GM19395 (cell line): ENCODE measurements at regions not wholly inside any gene's neighbourhood (a gene's known extent, or its start where the extent isn't known, plus 50 kb on each side); places are given as distances from the start of the nearest gene placed in this dataset.

Experiments used
- ATAC-seq: cut with Tn5 transposase; IDR thresholded peaks from one replicate; pipeline ENCODE4 v1.9.1; 2021; ENCODE audit warnings: mild to moderate bottlenecking, moderate library complexity; ENCODE audit not compliant: unreplicated experiment

DNA sequence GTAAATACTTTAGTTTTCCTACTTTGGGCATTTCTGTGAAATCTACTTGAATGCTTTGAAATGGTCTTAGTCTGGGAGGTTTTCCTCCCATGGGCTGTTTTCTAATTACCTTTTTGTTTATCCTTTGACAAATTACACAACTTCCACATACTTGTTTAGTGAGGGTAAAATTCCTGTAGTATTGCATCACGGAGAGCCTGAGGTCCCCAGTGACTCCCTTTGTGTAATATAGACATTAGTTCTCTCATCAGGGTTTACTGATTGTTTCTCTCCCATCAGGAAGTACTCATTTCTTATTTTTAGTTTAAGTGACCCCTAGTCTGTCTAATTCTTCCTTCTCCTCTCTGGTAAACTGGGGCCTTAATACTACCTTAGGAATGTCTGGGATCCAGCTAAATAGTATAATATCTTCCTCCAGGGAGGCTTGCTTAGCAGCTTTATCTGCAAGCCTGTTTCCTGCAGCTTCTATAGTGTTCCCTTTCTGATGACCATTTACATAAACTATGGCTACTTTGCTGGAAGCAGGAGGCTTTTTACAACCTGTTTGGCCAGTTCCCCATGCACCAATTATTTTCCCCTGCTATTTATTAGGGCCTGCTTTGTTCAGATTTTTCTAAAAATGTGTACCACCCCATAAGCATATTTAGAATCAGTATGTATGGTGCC is 87.2 kb upstream of the XCR1 start:
- ATAC-seq = no peak

DNA sequence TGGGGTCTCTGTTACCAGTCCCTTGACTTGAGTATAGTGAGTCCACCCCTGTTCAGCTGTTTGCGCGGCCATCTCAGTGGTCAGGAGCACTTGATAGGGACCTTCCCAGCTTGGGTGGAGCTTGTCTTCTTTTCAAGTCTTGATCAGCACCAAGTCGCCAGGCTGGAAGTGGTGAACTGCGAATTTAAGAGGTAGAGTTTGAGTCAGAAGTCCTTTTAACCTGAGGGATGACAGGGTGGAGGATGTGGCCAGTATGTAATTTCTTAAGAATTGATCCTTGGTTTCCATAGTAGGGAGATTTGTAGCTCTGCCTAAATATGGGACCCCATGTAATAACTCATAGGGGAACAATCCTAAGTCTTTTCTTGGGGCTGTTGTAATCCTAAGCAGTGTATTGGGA is 86.3 kb upstream of the XCR1 start:
- ATAC-seq = no peak

DNA sequence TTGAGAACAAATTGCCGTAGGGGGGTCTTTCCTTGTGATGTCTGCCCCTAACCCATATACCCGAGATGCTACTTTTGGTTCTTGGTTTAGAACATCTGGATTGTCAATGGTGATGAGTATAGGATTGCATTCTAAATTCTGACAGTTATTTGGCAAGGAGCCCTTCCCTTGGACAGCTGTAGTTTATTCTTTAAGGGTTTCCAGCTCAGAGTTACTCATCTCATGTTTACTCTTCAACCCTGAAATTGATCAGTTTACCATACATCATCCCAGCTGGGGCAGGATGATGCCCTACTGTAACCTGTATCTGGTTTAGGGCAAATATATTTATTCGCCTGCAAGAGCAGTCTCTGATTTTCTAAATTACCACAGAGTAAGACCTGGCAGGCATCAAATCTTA is 85.7 kb upstream of the XCR1 start:
- no peak for ATAC-seq

DNA sequence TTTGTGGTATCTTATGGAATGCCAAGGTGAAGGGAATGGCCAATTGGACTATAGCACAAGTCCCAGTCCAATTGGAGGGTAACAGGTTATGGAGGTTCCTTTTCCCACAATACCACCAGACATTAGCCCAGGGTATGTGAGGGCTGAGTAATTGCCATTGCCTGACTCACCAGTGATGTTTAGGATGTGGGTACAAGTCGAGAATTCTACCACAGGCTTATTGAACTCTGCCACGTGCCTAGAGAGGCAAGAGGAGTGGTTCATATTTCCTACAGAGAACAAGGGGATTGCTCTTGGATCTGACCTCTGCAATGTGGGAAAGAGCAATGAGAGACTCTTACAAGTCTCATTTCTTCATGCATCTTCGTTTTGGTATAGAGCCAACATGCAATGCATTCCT is 85.0 kb upstream of the XCR1 start:
- no peak for ATAC-seq

DNA sequence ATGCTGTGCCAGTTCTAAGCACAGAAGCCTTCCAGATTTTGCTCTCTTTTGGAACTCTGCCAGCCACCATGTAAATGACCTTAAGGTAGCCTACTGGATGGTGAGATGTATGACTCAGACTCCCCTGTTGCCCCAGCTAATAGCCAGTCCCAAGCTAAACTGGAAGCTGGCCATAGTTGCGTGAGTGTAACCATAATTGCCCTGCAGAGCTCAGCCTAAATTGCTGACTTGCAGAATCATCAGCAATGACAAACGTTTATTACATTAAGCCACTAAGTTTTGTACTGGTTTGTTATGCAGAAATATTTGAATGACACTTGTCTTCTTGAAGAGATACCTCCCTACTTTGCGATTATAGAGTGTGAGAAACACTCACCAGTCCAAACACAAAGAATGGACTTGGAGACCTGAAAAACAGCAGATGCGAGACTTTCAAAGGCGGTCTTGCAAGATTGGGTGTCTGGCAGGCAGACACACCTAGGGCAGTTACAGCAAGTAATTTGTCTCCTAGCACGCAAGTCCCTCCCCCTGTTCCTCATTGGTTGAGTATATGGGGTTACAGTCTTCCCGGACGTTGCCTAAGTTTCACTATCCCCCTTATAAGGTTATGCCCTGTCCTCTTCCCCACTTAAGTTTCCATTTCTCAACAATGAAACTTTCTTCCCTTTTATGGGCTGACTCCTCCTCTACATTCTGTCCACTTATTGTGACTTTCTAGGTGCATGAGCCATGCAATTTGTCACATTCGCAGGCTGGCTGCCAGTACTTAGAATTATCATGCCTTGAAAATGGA is 83.6 kb upstream of the XCR1 start:
- ATAC-seq = peak; percentile 82

DNA sequence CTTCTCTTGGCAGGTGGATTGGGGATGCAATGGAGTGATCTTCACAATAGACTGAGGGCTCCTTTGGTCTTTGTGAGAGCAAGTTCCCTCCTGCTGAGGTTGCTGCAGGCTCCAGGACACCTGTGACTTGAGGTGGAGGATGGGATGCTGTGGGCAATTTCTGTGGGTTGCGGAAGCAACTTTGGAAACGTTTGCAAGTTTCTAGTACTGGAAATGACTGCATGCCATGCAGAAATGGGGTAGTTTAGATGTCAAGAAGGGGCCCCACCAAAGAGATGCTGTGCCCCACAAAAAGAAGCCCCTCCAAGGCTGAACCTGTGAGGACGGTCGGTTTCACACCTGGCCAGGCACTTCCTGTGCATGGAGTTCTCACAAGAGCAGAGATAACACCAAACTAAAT is 80.4 kb upstream of the XCR1 start:
- ATAC-seq = no peak

DNA sequence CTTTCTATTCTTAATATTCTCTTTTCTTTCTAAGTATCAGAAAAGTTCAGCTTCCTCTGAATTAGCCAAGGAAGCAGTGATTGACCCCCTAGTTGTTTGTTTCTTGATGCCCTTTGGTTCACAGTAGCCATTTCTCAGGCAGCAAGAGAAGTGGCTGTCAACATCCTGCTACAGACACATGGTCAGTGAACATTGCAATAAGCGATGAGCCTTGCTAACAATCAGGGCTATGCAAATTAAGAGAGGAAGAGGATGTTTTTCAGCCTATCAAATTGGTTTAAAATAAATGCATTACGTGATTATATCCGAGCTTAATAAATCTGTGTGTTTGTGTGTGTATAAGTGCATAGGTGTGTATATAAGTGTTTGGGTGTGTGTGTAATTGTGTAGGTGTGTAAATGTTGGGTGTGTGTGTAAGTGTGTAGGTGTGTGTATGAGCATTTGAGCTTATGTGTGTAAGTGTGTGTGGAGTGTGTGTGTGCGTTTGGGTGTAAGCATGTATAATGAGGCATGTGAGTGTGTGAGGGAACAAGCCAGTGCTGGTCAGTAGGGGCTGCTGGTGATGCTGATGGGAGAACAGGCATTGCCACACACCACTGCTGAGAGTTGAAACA is 78.1 kb upstream of the XCR1 start:
- no peak for ATAC-seq

DNA sequence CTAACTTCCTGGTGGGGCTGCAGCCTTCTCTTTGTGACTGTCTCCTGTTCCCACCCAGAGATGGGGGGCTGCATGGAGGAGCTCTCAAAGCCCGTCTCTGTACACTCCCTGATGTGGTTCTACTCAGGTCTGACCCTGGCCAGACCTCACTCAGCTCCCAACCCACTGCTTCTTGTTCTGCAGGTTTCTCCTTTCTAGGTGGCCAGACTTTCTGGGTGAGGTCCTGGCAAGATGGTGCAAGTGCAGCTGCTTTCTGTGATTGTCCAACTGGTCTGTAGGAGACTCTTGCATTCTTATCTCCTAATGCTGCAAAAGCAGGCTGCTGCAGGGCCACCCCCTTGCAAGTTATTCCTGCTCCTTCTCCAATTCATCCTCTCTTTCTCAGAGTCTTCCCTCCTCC is 77.4 kb upstream of the XCR1 start:
- no peak for ATAC-seq

DNA sequence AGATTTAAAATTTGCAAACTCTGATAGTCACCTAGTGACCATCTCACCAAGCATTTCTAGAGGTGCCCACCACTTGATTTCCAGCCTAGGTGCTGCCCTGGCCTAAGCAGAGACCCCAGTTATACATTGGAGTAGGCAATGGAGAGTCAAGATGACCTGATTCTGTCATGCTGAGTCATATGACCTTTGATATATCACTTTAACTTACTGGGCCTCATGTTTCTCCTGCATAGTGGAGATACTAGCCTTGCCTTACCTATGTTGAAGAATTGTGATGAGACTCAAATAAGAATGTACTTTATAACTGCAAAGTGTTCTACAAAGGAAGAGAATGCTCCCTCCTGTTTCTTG is 75.5 kb upstream of the XCR1 start:
- ATAC-seq = no peak

DNA sequence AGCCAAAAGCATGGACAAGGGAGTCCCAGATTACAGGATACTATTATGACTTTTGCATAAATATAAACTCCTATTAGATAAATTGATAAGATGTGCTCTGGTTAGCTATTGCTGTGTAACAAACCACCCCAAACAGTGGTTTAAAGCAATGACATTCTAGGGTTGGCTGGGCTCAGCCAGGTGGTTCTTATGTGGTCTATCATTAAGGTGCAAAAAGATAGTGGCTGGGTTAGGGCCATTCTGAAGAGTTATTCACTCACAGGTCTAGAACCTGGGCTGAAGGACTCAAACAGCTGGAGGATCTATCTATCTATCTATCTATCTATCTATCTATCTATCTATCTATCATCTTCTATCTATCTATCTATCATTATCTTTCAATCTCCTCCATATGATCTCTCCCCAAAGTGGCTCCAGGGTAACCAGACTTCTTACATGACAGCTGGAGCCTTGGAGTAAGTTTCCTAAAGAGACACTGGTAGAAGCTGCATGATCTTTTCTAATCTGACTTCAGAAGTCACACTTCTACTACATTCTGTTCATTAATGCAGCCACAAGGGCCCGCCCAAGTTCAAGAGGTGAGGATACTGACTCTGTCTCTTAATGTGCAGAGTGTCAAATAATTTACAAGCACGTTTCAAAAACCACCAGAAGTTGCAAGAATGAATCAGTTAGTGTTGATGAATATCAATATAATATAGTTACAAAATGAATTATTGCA is 74.9 kb upstream of the XCR1 start:
- ATAC-seq = no peak

DNA sequence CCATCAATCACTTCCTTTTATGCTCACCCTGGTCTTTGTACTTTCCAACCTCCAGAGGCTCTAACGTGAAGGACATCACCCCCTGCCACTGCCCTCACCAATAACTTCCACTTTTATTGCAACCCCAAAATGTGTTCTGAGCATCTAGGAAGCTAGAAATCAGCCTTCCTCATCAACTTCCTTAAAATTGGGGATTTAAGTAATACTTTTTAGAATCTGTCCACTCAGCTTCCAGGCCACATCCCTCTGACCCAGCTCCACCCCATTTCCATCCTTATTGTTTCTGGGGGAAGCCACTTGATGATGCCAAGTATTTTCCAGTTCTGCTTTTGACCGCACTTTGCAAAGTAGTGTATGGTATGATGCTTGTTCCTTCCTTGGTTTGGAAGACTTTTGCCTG is 73.5 kb upstream of the XCR1 start:
- ATAC-seq = no peak

DNA sequence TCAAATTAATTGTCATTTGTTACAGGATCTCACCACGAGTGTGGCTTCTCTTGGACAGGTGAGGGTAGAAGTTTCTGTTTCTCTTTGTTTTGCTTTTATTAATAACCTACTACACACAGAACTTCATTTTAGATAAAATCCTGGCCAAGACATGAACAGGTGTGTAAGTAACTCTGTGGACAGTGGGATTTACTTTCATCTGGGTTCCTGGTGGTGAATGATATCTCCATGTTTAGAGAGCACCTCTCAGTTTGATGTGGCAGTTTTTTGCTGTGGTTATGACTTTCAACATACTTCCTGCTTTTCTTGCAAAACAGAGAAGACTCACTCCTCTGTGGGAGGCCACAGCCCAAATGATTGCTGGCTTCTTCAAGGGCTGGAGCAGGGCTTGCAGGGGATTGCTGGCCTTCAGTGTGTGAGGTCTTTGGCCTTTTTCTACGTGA is 71.1 kb upstream of the XCR1 start:
- peak; percentile 72 for ATAC-seq

DNA sequence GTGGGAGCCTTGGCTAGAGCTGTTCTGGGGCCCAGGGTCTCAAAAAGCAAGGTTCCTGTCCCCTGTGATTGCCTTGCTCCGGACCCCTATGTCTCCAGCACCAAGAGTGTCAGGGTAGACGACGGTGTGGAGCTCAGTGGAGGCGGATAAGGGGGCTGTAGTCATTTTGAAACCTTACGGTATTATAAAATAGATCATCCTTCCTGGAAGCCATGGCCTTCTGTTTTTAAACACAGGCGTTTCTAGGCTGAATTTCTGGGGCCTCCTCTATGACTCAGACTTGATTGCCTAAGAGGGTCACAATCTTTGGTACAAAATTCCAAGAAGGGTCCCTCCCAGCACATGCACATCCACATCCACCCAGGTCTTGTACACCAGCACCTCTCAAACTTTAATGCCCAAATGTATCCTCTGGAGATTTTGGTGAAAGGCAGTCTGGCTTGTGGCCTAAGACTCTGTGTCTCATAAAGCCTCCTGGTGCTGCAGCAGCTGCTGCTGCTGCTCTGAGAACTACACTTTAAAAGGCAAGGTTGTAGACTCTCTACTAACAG is 70.5 kb upstream of the XCR1 start:
- ATAC-seq = peak; percentile 36

DNA sequence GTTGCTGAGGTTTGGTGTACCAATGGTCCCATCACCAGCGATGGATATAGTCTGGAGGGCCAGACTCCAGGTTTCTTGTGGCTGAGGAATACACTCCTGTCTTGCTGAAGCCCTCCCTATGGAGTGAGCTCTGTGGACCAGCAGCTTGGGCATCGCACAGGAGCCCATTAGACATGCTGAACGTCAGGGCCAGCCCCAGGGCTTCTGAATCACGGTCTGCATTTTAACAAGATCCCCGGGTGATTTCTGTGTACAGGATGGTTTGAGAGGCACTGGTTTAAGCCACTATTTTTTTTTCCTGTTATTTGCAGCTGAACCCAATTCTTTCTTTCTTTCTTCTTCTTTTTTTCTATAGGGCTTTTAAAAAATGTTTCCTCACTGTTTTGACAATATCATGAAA is 69.5 kb upstream of the XCR1 start:
- no peak for ATAC-seq

DNA sequence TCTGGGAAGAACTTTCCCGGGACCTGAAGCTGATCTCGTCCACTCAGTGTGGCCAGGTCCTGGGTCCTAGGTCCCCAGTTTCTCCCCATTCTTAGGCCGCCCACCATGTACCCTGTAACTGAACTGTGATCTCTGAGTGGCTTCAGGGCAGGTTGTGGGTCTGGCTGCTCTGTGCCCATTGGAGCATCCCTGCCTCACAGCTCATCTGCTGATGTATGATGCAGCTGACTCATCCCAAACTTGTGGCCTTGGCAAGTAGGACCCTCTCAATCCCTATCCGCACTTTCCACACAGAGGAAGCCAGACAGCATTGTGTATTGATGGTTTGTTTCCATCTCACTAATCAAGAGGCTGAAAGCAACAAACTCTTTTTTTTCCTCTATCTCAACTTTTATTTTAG is 69.1 kb upstream of the XCR1 start:
- no peak for ATAC-seq

DNA sequence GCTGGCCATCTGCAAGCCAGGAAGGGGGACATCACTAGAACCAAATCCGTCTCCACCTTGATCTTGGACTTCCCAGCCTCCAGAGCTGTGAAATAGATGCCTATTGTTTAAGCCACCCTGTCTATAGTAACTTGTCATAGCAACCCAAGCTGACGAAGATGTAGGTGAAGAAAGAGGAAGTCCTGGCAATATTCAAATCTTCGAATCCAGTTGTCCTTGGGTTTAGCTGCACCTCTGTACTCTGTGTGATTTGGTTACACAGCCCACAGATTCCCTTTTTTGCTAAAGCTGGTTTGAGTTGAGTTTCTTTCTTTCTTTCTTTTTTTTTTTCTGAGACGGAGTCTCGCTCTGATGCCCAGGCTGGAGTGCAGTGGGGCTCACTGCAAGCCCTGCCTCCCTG is 68.0 kb upstream of the XCR1 start:
- peak; percentile 60 for ATAC-seq

DNA sequence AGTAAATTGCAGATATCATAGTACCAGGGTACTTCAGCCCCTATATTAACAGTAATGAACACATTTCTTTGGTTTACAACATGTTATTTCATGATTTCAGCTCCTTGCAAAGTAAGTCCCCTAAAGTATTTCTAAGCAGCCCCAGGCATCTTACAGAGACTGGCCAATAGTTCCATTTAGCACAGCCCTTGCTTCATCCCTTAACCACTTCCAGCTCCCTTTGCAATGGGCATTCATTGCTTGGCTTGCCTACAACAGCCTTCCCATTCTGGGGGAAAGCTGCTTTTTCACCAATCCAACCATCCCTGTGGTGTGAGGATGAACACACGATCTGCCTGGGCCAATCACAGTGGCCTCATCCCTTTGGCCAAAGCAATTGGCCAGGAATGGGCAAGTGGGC is 67.2 kb upstream of the XCR1 start:
- no peak for ATAC-seq

DNA sequence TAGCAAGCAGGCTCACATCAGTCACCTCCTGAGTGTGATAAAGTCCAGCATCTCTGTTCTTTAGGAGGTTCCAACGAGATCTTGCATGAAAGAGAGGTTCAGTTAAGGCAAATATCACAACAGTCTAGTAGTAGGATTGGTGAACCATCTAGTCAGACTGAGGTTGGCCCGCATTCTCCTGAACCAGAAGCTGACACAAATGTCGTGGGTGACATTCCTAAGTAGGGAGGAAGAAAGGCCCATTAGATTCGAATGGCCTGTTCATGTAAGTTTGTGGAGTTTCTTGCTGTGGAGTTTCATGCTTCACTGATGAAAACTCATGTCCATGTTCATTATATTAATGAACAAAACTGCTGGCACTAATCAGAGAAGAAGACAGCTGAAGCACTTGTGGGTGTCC is 66.7 kb upstream of the XCR1 start:
- ATAC-seq = no peak

DNA sequence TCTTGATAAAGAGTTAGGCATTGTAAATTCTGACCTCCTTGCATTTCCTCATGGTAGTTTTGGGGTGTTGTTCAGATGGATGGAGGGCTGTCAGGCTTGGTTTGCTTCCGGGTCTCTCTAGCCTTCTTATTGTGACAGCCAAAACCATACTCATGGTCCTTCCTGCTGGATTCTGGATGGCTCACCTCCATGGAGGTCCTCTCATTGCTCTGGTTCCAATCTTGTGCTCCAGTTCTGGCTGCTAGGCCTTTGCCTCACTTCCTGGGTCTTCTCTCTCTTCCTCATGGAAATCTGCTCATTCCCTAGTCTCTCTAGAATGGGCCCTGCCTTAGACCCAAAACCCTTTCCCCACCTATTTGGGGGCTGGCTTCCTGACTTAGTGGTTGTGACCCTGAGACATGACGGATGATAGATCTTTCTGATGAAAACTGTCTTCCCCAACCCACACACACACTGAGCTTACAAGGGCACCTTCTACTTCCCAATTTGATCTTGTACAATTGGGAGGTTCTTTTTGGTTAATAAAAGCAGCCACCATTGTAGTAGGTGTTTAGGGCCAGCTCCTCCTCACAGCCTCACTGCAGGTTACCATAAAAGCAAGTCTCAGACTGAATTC is 66.2 kb upstream of the XCR1 start:
- no peak for ATAC-seq

DNA sequence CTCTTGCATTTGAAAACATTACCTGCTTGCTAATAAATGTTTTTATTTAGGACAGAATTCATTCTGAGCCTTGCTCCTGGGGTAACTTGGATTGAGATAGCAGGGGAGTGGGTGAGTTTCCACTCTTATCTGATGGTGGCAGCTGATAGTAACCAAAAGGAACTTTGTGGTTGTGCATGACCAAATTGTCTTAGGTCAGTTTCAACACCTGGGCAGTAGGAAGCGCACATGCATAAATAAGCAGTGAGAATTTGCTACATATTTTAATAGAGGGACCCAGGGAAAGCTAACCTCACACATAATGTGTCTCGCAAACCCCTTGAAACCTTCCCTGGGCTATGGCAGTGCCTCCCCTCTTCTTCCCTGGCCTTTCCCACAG is 65.4 kb upstream of the XCR1 start:
- ATAC-seq = peak; percentile 40
